ENCODE measurements at regions not wholly inside any gene's neighbourhood (a gene's known extent, or its start where the extent isn't known, plus 50 kb on each side); places are given as distances from the start of the nearest gene placed in this dataset.

DNA sequence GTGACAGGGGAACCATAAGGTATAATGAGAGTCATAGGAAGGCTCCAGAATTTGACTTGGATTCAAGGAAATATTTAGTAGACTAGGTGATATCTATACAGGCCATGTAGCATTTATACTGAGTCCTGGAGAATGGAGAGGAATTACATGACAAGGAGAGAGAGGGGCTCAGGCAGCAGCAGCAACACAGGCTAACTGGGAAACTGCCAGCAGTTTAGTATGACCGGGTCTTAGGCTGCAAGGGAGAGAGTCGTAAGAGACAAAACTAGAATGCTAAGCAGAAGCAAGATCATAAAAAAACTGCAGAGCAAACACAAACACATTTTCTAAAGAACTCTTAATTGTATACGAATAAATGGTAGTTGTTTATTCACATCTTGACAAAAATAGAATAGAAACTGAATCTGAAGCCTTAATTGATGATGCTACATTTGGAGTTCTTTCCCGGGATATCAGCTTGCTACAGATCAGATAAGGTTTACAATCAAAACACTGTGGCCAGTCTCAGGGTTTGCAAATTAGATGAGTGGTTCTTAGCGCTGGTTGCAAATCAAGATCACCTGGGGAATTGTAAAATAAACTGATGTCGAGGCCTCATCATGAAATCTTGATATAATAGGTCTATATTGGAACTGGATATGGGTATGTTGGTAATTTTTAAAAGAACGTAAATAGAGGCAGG is 480.0 kb upstream of the C9orf72 start:
- TF ChIP-seq, protein P1, sequence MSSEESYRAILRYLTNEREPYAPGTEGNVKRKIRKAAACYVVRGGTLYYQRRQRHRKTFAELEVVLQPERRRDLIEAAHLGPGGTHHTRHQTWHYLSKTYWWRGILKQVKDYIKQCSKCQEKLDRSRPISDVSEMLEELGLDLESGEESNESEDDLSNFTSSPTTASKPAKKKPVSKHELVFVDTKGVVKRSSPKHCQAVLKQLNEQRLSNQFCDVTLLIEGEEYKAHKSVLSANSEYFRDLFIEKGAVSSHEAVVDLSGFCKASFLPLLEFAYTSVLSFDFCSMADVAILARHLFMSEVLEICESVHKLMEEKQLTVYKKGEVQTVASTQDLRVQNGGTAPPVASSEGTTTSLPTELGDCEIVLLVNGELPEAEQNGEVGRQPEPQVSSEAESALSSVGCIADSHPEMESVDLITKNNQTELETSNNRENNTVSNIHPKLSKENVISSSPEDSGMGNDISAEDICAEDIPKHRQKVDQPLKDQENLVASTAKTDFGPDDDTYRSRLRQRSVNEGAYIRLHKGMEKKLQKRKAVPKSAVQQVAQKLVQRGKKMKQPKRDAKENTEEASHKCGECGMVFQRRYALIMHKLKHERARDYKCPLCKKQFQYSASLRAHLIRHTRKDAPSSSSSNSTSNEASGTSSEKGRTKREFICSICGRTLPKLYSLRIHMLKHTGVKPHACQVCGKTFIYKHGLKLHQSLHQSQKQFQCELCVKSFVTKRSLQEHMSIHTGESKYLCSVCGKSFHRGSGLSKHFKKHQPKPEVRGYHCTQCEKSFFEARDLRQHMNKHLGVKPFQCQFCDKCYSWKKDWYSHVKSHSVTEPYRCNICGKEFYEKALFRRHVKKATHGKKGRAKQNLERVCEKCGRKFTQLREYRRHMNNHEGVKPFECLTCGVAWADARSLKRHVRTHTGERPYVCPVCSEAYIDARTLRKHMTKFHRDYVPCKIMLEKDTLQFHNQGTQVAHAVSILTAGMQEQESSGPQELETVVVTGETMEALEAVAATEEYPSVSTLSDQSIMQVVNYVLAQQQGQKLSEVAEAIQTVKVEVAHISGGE (CRISPR knock-in tag; IDR thresholded peaks at IDR 0.05) = no peak
- TF ChIP-seq CHD1 (IDR thresholded peaks at IDR 0.05; ENCODE audit: low read length) = no peak

Data from K562 (cell line).